ENCODE measurements at regions not wholly inside any gene's neighbourhood (a gene's known extent, or its start where the extent isn't known, plus 50 kb on each side); places are given as distances from the start of the nearest gene placed in this dataset.
"Not testable (repeated sequence)": the region's sequence is repeated elsewhere in the genome, so short reads cannot be mapped to it uniquely, and the experiment has no call there.

- DNase-seq (ENCODE audit: low spot score), result no peak
Observed at GRCh38 chr12:124476011-124476400, 91.4 kb downstream of the NCOR2 start.

- DNase-seq (ENCODE audit: low spot score), result no peak
Observed at GRCh38 chr12:124475295-124476010, 92.0 kb downstream of the NCOR2 start.

- peak; percentile 93 for DNase-seq (ENCODE audit: low spot score)
Observed at GRCh38 chr12:124474709-124475108, 92.7 kb downstream of the NCOR2 start.

GRCh38 chr12:124472690-124473279, 94.6 kb downstream of the NCOR2 start:
- no peak for DNase-seq (ENCODE audit: low spot score)

DNA sequence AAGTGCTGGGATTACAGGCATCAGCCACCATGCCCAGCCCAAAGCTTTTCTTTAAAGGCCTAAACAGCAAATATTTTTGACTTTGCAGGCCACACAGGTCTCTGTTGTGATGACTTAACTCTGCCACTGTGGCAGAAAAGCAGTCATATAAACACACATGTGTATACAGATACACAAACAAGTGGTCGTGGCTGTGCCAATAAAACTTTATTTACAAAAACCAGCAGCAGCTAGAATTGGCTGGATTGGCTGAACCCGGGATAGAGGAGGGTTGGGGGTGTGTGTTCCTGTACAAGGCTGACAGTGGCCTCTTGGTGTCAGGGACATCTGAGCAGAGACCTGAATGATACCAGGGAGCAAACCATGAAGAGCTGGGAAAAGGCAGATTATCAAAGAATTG, 95.6 kb downstream of the NCOR2 start:
- DNase-seq (ENCODE audit: low spot score), result no peak

- DNase-seq (ENCODE audit: low spot score), result no peak
Observed at GRCh38 chr12:124470806-124471205, 96.6 kb downstream of the NCOR2 start.

- DNase-seq (ENCODE audit: low spot score), result no peak
Observed at GRCh38 chr12:124470139-124470538, 97.3 kb downstream of the NCOR2 start.

GRCh38 chr12:124469193-124469888, 98.1 kb downstream of the NCOR2 start:
- DNase-seq (ENCODE audit: low spot score), result no peak

DNA sequence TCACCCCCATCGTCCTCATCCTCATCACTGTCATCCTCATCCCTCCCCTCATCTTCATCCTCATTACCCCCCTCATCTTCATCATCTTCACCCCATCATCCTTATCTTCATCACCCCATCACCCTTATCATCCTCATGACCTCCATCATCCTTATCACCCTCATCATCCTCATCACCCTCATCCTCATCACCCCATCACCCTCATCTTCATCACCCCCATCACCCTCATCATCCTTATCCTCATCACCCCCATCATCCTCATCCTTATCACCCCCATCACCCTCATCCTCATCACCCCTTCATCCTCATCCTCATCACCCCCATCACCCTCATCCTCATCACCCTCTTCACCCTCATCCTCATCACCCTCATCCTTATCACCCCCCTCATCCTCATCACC, 99.9 kb downstream of the NCOR2 start:
- not testable (repeated sequence) for DNase-seq (ENCODE audit: low spot score)

DNA sequence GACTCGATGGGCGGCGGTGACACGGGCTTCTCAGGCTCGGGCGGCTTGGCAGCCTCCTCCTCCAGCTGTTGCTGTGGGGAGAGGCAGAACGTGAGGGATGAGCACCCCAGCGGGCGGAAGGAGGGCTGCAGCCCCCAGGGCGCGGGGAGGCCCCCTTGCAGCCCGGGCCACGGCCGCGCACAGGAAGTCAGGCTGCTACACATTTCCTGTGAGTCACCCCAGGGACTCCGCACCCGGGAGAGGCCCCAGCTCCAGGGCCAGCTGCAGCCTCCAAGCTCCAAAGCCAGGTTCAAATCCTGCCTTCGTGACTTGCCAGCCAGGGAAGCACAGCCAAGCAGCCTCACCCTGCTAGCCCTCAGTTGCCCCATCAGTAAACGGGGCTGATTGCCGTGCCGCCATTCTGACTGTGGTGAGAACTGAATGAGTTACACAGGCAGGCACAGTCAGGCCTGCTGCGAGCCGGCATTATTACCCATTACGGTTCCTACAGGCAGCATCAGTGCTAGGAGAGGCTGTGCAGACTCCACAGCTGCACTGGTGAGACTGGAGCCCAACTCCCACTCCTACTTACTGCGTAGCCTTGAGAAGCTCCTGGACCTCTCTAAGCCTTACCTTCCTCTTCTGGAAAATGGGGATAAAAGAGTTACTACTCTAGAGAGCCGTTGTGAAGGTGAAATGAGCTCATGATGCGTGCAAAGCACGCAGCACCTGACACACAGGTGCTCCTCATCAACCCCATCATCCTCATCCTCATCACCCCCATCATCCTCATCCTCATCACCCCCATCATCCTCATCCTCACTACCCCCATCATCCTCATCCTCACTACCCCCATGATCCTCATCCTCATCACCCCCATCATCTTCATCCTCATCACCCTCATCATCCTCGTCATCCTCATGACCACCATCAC, 100.9 kb downstream of the NCOR2 start:
- no peak for DNase-seq (ENCODE audit: low spot score)

DNA sequence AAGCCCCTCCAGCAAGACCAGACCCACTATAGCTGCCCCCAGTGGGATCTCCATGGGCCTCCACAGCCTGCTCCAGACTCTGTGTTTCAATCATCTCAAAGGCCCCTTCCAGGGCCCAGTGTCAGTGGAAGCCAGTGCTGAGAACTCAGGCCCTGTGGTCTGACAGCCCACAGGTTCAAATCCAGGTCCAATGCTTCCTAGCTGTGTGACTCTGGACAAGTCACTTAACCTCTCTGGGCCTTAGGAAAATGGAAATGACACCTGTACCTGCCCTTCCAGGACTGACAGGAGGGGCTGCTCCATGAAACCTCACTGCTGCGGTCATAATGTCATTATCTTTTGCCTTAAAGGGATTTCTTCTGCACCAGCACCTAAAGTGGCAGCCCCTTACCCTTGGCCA, 101.9 kb downstream of the NCOR2 start:
- DNase-seq (ENCODE audit: low spot score), result no peak

- DNase-seq (ENCODE audit: low spot score), result no peak
Observed at GRCh38 chr12:124464830-124465229, 102.6 kb downstream of the NCOR2 start.

- DNase-seq (ENCODE audit: low spot score), result no peak
Observed at GRCh38 chr12:124464062-124464461, 103.3 kb downstream of the NCOR2 start.

- DNase-seq (ENCODE audit: low spot score), result peak; percentile 67
Observed at GRCh38 chr12:124463341-124463921, 104.0 kb downstream of the NCOR2 start.

- no peak for DNase-seq (ENCODE audit: low spot score)
Observed at GRCh38 chr12:124462750-124463149, 104.7 kb downstream of the NCOR2 start.

DNA sequence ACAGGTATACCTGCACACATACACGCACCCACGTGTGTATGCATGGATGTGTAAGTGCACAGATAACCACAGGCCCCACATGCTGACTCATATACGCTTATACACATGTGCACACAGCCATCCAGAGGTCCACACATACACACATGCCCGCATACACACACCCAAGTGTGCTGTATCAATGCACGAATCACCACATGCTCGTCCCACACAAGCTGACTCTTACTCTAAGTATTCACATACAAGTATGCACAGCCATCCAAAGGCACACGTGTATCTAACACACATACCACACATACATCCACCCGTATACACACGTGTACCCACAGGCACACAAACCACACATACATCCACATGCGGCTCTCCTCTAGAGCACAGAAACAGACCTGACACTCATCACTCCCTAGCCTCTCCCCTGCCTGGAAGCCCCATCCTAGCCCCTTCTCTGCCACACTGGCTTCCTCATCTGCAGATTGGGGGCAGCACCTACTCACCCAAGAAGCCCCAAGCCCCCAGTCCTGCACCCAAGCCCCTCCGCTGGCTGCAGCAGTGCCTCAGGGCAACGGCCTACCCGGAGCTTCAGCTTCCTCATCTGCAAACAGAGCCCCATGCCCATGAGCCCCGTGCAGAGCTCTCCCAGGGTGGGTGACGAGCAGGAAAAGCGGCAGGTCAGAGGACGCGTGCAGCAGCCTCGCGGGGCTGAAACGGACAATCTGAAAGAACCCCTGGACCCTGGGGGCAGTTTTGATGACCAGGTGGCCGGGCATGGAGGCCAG, 105.4 kb downstream of the NCOR2 start:
- DNase-seq (ENCODE audit: low spot score), result no peak

- DNase-seq (ENCODE audit: low spot score), result no peak
Observed at GRCh38 chr12:124461241-124461673, 106.2 kb downstream of the NCOR2 start.

DNA sequence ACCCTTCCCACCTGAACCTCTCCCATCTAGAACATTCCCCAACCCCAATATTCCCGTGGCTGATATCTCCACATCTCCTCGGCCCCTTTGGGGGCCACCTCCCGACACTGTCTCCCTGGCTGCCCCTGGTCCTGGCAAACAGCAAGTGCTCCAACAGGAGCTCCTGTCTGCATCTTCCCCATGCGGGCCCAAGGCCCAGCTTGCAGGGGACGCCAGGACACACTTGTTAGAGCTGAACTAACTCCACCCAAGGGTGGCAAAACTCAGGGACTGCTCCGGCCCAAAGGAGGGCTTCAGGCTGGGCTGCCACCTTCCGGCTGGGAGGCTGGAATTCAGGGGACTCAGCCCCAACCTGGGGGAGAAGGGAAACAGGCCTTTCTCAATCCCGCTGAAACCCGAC, 106.6 kb downstream of the NCOR2 start:
- DNase-seq (ENCODE audit: low spot score), result no peak

DNA sequence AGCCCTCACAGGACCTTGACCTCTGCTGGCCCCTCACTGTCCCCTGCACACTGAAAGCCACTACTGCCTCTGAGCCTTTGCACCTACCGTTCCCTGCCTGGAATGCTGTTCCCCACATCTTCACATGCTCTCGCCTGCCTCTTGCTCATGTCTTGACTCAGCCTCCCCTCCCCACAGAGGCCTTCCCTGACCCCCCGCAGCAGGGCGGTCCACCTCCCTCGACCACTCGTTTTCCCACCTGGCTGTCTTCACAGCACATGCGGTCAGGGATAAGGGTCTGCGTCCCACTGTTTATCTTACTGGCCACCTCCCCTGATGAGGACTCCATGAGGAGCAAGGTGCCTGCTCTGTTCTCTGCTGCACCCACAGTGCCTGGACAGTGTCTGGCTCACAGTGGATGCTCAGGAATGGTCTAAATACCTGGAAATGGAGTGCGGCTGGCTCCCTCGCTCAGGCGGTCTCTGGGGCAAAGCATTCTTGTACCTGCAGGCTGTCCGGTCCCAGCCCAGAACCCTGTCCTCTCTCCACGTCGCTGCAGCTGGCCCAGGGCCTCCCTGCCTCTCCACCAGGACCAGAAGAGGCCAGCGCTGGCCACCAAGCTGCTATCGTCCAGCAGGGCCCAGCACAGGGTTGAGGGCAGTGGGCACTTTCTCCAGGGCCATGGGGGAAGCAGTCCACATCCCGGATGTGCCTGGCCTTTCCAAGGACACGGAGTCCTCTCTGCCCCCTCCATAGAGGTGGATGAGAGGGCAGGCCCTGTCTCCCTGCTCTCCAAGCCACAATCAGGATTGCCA, 107.4 kb downstream of the NCOR2 start:
- no peak for DNase-seq (ENCODE audit: low spot score)
